ENCODE measurements at regions not wholly inside any gene's neighbourhood (a gene's known extent, or its start where the extent isn't known, plus 50 kb on each side); places are given as distances from the start of the nearest gene placed in this dataset.

DNA sequence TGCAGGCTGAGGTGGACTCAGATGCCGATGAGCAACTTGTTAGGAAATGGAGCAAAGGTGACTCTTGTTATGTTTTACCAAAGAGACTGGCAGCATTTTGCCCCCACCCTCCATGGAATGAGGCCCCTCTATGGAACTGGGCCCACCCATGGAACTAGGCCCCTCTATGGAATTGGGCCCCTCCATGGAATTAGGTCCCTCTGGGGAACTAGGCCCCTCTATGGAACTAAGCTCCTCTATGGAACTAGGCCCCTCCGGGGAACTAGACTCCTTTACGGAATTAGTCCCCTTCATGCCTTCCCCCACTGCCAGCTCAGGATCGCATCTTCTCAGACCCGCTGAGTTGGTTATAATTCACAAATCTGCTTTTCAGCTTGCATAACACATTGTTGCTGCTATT lies 144.9 kb downstream of the THBS2 start:
- TF ChIP-seq, protein P1, sequence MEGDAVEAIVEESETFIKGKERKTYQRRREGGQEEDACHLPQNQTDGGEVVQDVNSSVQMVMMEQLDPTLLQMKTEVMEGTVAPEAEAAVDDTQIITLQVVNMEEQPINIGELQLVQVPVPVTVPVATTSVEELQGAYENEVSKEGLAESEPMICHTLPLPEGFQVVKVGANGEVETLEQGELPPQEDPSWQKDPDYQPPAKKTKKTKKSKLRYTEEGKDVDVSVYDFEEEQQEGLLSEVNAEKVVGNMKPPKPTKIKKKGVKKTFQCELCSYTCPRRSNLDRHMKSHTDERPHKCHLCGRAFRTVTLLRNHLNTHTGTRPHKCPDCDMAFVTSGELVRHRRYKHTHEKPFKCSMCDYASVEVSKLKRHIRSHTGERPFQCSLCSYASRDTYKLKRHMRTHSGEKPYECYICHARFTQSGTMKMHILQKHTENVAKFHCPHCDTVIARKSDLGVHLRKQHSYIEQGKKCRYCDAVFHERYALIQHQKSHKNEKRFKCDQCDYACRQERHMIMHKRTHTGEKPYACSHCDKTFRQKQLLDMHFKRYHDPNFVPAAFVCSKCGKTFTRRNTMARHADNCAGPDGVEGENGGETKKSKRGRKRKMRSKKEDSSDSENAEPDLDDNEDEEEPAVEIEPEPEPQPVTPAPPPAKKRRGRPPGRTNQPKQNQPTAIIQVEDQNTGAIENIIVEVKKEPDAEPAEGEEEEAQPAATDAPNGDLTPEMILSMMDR (IDR thresholded peaks at IDR 0.05) = no peak
- no peak for TF ChIP-seq POLR2A (IDR thresholded peaks at IDR 0.05)

Data from body of pancreas (tissue), 4 donors.